ENCODE measurements at regions not wholly inside any gene's neighbourhood (a gene's known extent, or its start where the extent isn't known, plus 50 kb on each side); places are given as distances from the start of the nearest gene placed in this dataset.
"Not testable (repeated sequence)": the region's sequence is repeated elsewhere in the genome, so short reads cannot be mapped to it uniquely, and the experiment has no call there.

DNA sequence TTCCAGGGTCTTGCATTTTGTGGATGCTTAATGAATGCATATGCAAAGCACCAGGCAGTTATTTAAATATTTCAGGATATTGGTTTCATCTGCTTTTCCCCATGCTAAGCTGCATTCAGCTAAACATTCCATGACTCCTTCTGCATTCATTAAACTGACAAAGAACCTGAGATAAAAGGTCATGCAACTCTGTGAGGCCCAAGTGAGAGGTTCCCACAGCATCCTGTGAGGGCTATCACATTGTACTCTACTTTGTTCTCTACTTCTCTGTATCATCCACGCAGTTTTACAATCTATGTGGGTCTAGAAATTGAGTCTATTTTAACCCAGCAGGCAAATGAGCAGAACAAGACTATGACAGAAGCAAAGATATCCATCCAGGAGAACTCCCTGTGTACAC, 86.4 kb upstream of the PRSS16 start:
- DNase-seq (ENCODE audit: low spot score), result no peak

DNA sequence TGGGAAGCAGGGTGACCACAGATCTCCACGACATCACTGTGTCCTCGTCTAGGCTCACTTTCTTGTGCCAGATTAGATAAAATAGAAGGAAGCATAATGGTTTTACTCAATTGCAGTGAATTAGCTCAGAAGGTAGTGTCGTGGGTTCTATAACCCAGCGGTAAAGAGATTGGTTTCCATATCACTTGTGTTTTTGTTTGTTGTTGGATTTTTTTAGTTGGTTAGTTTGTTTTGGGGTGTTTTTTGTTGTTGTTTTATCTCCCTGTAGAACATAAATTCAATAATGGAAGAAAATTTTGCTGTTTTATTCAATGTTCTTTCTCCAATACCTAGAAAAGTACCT, 85.9 kb upstream of the PRSS16 start:
- DNase-seq (ENCODE audit: low spot score), result no peak

DNA sequence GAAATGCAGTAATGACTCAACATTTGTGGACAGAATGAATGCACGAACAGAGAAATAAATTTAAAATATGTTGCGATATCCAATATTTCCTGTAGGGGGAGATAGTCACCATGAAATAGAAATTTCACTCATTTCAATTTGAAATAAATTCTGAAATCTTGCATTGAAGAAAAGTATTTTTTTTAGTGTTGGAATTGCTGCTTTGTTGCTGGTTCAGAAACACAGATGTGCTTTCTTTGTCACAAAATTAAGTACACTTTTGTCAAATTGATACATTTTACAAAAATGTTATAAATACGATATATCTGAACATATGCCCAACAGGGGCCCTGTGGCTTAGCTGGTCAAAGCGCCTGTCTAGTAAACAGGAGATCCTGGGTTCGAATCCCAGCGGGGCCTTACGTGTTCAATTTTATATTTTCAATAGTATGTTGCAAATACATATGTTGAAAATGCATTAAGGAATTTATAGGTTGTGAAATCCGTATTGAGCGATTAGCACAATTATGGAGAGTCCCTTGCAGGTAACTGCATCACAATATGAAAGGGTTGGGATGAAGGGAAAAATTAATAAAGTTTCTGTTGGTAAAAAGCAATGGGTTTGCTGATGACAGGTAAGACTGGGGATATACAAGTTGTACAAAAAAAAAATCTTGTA, 85.4 kb upstream of the PRSS16 start:
- peak; percentile 79 for DNase-seq (ENCODE audit: low spot score)

DNA sequence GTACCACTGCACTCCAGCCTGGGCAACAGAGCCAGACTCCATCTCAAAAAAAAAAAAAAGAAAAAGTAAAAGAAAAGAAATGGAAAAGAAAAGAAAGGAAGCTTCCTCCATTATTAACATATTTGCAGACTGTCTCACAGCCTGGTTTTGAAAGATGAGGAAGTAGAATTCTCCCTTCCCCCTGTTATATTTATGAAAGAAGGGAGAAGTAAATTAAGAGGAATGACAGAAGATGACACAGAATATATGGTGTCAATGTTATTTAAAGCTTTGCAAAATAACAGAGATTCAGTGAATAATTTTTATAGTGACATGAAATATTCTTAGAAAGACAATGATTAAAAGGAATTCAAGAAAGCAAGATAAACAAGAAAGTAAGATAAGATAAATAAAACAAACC, 83.7 kb upstream of the PRSS16 start:
- DNase-seq (ENCODE audit: low spot score), result no peak

DNA sequence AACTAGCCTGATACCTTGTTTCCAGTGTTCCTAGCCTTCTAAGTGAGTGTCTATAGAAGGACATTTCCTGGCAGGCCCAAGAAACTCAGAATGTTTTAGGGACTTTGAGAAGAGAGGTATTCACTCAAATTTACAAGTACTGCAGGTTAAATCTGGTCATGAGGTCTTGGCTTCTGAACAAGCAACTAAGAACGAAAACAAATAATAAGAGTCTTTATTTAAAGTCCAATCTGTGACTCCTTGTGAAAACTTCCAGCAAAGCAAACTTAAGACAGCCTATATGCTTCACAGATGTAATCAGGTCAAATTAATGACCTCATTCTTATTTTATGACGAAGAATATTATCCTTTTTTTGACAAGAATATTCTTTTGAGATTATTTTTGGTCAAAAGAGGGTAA, 79.4 kb upstream of the PRSS16 start:
- DNase-seq (ENCODE audit: low spot score), result no peak

DNA sequence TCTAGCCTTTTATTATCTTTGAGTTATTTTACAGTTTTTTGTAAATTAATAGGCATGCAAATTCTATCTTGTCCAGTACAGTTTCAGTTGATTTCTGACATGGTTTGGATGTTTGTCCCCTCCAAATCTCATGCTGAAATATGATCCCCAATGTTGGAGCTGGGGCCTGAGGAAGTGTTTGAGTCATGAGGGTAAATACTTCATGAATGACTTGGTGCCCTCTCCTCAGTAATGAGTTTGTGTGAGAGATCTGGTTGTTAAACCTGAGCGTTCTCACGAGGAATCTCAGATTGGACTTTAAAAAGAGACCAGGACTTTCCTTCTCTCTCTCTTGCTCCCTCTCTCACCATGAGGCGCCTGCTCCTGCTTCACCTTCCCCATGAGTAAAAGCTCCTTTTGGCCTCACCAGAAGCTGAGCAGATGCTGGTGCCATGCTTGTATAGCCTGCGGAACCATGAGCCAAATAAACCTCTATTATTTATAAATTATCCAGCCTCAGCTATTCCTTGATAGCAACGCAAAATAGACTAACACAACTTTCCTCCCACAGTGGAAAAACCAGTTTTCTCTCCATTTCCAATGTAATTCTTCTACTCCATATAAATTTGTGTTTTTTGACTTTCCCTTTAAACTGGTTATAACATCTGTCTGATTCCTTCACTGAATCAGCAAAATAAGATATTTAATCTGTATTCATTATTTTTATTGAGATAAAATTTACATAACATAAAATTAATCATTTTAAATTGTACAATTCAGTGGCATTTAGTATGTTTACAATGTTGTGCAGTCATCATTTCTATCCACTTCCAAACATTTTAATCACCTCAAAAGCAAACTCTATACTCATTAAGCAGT, 78.7 kb upstream of the PRSS16 start:
- DNase-seq (ENCODE audit: low spot score), result no peak

DNA sequence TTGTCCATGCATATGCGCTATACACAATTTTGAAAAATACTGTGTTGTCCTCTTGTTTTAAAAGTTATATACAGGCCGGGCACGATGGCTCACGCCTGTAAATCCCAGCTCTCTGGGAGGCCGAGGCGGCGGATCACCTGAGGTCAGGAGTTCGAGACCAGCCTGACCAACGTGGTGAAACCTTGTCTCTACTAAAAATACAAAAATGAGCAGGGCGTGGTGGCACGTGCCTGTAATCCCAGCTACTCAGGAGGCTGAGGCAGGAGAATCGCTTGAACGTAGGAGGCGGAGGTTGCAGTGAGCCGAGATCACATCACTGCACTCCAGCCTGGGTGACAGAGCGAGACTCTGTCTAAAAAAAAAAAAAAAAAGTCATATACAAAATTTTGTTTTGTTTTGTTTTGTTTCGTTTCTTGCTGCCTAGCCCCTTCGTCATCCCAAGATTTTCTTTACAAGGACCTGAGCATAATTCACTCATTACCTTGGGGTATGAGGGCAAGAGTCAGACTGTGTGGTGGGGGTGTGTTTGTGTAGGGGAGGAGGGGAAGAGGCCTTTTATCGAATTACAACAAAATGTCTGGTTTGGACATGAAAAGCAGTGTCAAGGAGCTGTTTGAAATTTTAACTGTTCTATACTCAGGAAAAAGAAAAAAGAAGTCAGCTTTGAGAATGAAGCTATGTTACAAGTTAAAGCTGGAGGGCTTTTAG, 74.8 kb upstream of the PRSS16 start:
- not testable (repeated sequence) for DNase-seq (ENCODE audit: low spot score)

DNA sequence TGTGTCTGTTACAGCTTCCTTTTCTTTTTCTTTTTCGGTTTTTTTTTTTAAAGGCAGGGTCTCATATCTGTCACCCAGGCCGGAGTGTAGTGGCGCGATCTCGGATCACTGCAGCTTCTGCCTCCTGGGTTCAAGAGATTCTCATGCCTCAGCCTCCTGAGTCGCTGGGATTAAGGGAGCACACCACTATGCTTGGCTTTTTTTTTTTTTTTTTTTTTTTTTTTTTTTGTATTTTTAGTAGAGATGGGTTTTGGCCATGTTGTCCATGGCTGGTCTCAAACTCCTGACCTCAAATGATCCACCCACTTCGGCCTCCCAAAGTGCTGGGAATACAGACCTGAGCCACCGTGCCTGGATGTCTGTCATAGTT, 74.3 kb upstream of the PRSS16 start:
- not testable (repeated sequence) for DNase-seq (ENCODE audit: low spot score)

DNA sequence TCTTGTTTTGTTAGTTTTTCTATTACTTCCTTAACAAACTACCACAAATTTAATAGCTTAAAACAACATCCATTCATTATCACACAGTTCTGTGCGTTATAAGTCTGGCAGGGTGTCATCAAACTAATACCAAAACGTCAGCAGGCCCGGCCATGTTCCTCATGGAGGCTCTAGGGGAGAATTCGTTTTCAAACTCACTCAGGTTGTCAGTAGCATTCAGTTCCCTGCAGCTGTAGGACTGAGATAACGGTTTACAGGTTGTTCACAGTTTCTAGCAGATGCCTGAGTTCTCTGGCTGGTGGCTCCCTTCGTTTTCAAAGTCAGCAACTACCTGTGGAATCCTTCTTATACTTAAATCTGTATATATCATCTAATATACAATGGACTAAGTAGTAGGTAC, 72.5 kb upstream of the PRSS16 start:
- no peak for DNase-seq (ENCODE audit: low spot score)

DNA sequence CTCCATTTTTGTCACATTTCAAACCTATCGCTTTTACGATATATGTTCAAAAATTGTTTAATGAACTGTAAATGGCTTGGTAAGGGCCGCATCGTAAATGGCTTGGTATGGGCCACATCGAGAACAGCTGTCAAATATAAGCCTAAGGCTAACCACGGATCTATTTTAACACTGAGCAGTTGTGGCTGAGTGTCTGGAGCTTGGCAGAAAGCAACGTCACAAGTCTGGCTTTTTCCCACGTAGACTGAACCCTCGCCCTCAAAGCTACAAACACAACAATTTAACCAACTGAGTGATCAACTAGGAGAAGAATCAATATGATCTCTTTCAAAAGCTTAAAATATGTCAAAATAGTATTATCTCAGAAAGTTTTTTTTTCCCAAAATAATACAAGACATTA, 71.4 kb upstream of the PRSS16 start:
- DNase-seq (ENCODE audit: low spot score), result no peak

DNA sequence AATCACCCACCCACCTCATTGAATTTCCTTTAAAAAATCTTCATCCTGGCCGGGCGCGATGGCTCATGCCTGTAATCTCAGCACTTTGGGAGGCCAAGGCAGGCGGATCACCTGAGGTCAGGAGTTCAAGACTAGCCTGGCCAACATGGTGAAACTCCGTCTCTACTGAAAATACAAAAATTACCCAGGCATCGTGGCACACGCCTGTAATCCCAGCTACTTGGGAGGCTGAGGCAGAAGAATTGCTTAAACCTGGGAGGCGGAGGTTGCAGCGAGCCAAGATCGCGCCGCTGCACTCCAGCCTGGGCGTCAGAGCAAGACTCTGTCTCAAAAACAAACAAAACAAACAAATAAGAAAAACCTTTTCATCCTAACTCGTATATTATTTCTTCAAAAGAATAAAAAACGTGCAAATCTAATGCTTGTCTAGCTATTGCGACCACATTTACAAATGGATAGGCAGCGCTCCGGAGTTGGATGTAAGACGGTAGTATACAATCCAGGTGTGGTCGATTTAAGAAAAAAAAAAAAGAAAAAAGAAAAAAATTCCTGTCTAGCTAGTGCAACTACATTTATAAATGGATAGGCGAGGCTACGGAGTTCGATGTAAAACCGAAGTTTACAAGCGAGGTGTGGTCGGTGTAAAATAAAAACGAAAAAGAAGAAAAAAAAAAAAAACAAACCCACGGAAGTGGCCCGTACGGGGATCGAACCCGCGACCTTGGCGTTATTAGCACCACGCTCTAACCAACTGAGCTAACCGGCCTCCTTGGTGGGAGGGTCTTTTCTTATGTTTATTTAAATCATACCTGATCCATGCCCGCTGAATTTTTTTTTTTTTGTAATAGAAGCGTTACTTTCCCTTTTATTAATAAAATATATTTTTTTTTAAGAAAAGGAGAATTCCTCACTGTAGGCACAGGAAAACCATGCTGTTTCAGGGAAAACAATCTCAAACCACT, 70.7 kb upstream of the PRSS16 start:
- peak; percentile 78 for DNase-seq (ENCODE audit: low spot score)

DNA sequence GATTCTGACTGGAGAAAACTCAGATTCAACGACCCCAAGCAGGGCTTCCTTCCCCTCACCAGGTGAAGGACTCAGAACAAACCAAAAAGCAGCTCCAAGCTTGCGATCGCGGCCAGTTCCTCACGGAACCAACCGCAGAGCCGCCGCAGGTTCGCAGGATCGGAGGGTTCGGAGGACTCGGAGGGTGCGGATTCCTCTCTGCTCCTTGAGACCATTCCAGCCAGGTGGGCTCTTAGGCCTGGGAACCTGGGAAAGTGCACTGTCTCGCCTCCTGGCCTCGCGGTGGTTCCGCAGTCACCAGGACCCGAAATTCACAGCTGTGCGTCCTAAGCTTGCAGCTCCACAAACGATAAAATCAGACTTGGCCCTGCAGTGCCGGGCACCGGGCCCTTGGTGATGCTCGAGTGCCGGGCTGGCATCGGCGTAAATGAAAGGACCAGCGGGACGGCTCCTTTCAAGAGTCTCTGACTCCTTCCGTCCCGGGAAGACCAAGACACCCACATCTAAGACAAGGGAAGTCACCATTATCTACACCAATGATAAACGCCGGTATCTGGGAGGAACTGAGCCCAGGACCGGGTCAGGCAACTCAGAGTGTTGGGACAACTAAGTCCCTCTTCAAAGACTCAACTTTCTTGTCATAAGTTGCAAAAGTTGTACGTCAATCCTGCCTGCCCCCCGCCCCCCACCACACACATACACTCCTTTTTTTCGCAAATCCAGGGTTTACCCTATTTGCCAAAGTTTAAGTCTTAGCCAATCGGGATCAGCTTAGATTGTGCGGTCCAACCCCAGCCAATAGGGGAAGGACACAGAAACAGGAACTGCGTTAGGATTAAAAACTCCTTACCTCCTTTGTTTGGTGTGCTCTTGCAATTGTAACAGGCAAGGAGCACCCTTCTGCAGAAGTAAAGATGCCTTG, 69.8 kb upstream of the PRSS16 start:
- DNase-seq (ENCODE audit: low spot score), result peak; percentile 84

DNA sequence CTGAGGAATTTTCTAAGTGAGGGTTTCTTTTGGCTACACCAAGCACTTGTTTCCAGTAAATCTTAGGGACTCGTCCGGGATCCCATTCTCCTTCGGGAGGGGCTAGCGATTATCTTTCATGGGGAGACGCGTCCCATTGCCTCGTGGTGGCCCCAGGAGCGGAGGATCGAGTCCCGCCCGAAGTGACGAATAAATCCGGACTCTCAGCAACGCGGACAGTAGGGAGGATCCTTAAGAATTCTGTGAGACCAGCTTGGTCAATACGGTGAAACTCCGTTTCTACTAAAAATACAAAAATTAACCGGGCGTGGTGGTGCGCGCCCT, 69.1 kb upstream of the PRSS16 start:
- DNase-seq (ENCODE audit: low spot score), result no peak

DNA sequence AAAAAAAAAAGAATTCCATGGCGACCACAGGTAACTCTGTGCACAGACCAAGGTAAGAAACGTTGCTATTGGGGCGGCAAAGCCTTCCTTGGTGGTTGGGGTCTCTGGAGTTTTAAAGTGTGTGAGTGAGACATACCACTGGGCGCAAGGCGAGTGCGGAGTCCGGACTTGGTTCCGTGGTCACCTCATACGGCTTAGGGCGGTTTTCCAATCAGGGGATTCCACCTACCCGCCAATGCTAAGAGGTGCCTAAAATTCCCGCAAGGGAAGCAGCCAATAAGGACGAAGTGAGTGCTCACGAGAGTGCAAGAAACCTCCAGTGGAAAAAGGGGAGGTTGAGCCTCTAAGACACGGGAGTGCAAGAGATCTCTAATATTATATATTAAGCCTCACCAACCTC, 68.6 kb upstream of the PRSS16 start:
- DNase-seq (ENCODE audit: low spot score), result no peak

DNA sequence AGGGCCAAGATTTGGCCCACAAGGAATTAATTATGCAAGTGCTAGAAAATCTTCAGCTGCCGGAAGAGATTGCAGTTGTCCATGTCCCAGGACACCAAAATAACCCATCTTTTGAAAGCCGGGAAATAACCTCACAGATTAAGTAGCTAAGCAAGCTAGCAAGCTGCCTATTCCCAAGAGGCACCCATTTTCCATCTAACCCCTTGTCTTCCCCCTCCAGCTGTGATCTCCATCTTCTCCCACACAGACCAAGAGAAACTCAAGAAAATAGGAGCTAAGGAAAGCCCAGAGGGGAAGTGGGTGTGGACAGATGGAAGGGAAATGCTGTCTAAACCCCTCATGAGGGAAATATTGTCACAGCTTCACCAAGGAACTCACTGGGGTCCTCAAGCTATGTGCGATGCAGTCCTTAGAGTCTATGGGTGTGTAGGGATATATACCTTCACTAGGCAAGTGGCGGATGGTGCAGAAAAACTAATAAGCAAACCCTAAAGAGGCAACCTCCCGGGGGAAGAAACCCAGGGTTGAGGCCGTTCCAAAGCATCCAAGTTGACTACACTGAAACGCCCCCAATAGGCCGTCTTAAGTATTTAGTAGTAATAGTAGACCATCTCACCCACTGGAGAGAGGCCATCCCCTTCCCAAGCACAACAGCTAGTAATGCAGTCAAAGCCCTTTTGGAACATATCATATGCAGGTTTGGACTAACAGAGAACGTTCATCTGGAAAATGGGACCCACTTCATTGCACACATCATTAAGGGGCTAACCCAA, 64.3 kb upstream of the PRSS16 start:
- no peak for DNase-seq (ENCODE audit: low spot score)

DNA sequence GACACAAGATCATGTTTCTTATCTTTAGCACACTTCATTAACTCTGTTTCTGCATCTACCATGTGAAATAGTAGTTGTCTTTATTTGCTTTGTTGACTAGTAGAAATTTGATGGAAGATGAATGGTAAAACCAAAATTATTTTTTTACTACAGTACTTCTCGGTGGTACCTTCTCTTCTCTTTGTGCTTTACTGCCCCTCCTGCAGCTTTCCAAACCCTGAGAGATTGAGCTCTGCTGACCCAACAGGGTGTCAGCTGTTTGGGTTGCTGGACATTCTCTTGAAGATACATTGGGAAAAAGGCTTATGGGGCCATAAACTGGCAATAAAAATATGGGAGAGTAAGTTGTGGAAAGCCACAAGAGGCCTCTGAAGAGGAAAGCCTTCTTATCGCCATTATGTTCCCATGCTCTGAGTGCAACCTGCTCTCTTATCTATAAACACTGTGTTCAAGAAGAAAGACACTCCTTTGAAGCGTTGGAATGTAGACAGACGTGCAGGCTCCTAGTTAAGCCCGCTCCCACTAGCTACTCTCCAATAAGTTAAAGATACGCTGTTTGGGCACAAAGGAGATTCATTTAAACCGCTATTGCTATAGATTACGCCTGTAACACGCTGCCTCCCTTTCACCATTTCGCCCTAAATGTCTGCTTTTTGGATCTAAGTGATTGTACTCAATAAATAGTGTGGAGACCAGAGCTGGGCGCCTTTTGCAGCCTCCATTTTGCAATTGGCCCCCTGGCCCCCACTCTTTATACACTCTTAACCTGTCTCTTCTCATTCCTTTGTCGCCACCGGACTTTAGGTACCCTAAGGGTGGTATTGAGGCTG, 60.1 kb upstream of the PRSS16 start:
- DNase-seq (ENCODE audit: low spot score), result peak; percentile 57

DNA sequence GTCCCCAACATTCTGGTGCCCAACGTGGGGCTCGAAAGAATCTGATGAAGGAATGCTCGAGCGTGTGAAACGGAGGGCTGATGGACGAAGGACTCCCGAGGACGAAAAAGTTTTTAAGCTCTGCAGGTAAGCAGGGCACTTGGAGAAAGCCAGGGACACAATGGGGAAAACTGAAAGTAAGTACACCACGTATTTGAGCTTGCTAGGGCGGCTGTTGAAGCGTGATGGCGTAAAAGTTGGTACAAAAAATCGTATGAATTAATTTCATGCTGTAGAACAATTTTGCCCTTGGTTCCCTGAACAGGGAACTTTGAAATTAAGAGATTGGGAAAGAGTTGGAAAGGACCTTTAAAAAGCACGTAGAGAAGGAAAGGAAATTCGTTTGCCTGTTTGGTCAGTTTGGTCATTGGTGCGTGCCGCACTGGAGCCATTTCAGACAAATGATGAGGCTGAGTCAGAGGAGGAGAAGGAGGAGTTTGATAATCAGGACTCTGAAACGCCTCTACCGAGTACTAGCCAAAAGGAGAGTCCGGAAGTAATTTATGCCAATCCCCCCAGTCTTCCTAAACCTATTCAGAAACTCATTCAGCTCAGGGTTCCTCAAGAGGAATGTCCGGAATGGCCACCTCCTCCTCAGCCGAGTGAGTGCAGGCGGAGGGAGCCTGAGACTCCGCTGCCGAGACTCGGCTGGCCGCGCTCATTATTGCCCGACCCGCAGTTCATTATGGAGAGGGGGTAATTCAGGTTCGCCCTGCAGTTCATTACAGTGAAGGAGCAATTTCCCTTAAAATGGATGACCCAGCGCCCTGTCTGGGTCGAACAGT, 59.2 kb upstream of the PRSS16 start:
- DNase-seq (ENCODE audit: low spot score), result peak; percentile 76

DNA sequence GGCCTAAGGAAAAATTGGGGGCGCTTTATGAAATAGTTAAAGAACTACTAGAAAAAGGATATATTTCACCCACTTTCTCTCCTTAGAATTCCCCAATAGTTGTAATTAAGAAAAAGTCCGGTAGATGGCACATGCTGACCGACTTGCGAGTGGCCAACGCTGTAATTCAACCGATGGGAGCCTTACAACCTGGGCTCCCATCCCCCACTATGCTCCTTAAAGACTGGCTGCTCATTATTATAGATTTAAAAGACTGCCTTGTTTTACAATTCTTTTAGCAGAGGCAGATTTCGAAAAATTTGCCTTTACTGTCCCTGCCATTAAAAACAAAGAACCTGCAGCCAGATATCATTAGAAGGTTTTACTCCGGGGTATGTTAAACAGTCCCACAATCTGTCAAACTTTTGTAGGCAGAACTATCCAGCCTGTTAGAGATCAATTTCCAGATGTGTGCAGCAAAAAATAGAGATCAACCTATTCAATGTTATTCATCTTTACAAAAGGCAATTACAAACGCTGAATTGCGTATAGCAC, 58.5 kb upstream of the PRSS16 start:
- DNase-seq (ENCODE audit: low spot score), result peak; percentile 89
